ENCODE measurements at regions not wholly inside any gene's neighbourhood (a gene's known extent, or its start where the extent isn't known, plus 50 kb on each side); places are given as distances from the start of the nearest gene placed in this dataset.

GRCh38 chr1:48061162-48062136 is 64.3 kb upstream of the TRABD2B start:
- peak; percentile 71 to 76 (median 76) for TF ChIP-seq CTCF (IDR thresholded peaks at IDR 0.05)
- TF ChIP-seq POLR2A (IDR thresholded peaks at IDR 0.05) = no peak
- Histone ChIP-seq H3K27me3 (no peaks in the 10 kb centered on the region), H3K4me1 (peaks cover 0 to 24% (median 6%) of the 10 kb centered on the region in 4 donors), H3K27ac (no peak overlapping the region), H3K9me3 (no peaks in the 10 kb centered on the region), H3K4me3 (no peak overlapping the region), H3K36me3 (no peaks in the 10 kb centered on the region)
- WGBS (ENCODE audit: insufficient coverage, low coverage, low lambda C conversion rate, missing lambda C conversion rate) = 63% methylated on average over 3 of the region's 3 CpGs
- intact Hi-C loops (cut with DNase I) = no loop called here
- DNase-seq (peak in 2 of 3 donors; percentile 33 to 67), ATAC-seq (peak; percentile 69 to 78 (median 72))

- H3K4me3 ChIP-seq = no peak overlapping the region
Measured at GRCh38 chr1:48059289-48059688, 62.1 kb upstream of the TRABD2B start.

GRCh38 chr1:48058135-48059025 is 61.2 kb upstream of the TRABD2B start:
- WGBS (ENCODE audit: insufficient coverage, low coverage, low lambda C conversion rate, missing lambda C conversion rate) = 73% methylated on average over 9 of the region's 11 CpGs
- intact Hi-C loops (cut with DNase I) = loop anchor here in 1 of 2 donors (10.0 kb wide), 1 partner anchor 64 kb away; the partner anchor contains the start of gene TRABD2B
- no peak for DNase-seq
- H3K27me3 ChIP-seq = no peaks in the 10 kb centered on the region
- no peak for TF ChIP-seq CTCF (IDR thresholded peaks at IDR 0.05)
- TF ChIP-seq POLR2A (IDR thresholded peaks at IDR 0.05) = no peak
- H3K27ac ChIP-seq = no peak overlapping the region
- peaks cover 0 to 20% (median 6%) of the 10 kb centered on the region in 4 donors for H3K4me1 ChIP-seq
- no peaks in the 10 kb centered on the region for H3K36me3 ChIP-seq
- no peak overlapping the region for H3K4me3 ChIP-seq
- ATAC-seq = no peak
- no peaks in the 10 kb centered on the region for H3K9me3 ChIP-seq

More at GRCh38 chr1:48059289-48059688, 62.1 kb upstream of the TRABD2B start:
- intact Hi-C loops (cut with DNase I) = loop anchor here in 1 of 2 donors (10.0 kb wide), 1 partner anchor 64 kb away; the partner anchor contains the start of gene TRABD2B
- H3K27ac ChIP-seq = no peak overlapping the region
- no peaks in the 10 kb centered on the region for H3K36me3 ChIP-seq
- WGBS (ENCODE audit: insufficient coverage, low coverage, low lambda C conversion rate, missing lambda C conversion rate) = 90% methylated on average over 1 of the region's 1 CpG
- no peak for ATAC-seq
- peaks cover 0 to 20% (median 6%) of the 10 kb centered on the region in 4 donors for H3K4me1 ChIP-seq
- TF ChIP-seq CTCF (IDR thresholded peaks at IDR 0.05) (no peak), POLR2A (IDR thresholded peaks at IDR 0.05) (no peak)
- H3K9me3 ChIP-seq = no peaks in the 10 kb centered on the region
- no peaks in the 10 kb centered on the region for H3K27me3 ChIP-seq
- DNase-seq = no peak

GRCh38 chr1:48057249-48057648 is 60.1 kb upstream of the TRABD2B start:
- Histone ChIP-seq H3K9me3 (no peaks in the 10 kb centered on the region), H3K27me3 (no peaks in the 10 kb centered on the region), H3K4me1 (peaks cover 0 to 10% (median 6%) of the 10 kb centered on the region in 4 donors), H3K27ac (no peak overlapping the region), H3K36me3 (no peaks in the 10 kb centered on the region), H3K4me3 (no peak overlapping the region)
- DNase-seq (no peak), ATAC-seq (no peak)
- 95% methylated on average over 2 of the region's 2 CpGs for WGBS (ENCODE audit: insufficient coverage, low coverage, low lambda C conversion rate, missing lambda C conversion rate)
- TF ChIP-seq CTCF (IDR thresholded peaks at IDR 0.05) (no peak), POLR2A (IDR thresholded peaks at IDR 0.05) (no peak)
- intact Hi-C loops (cut with DNase I) = loop anchor here in 1 of 2 donors (10.0 kb wide), 1 partner anchor 62 kb away; the partner anchor contains the start of gene TRABD2B

Measured in right lobe of liver (tissue), 6 donors.